ENCODE measurements at regions not wholly inside any gene's neighbourhood (a gene's known extent, or its start where the extent isn't known, plus 50 kb on each side); places are given as distances from the start of the nearest gene placed in this dataset.
A peak's percentile ranks its signal among the peaks of the same experiment; 100 is the strongest.
"Not testable (repeated sequence)": the region's sequence is repeated elsewhere in the genome, so short reads cannot be mapped to it uniquely, and the experiment has no call there.

DNA sequence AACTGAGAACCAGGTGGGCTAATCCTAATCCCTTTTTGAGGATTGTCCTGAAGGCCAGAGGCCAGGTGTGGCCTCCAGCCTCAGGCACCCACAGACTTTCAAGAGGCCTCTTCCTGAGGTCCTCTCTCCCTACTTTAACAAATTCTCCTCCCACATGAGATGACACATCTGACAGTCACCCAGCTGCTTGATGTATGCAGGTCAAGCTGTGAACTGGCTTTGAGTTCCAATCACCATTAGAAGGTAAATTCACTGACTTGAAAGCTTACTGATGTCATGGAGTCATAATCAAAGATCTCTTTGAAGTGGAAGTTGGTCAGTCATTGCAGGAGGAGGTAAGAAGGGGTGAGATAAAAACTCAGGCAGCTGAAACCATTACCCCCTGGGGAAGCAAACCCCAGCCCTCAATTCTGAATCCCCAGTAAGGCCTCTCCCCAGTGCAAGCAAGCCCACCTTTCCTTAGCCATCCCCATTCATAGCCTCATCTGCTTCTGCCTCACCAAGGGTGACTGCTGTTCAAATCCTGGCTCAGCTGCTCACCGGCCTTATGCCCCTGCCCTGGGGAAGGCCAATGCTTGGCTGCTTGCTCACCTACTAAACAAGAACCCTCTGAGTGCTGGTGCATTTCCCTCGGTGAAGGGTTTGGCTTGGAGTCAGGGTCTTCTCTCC is 196.3 kb downstream of the BCL2L11 start:
- WGBS (ENCODE audit: extremely low coverage, insufficient coverage, low lambda C conversion rate), result no CpG with 5 or more reads among the region's 2 CpGs
- not testable (repeated sequence) for H4K8ac ChIP-seq (ENCODE audit: low read depth, low read length); H3K9ac ChIP-seq (ENCODE audit: low read length)

DNA sequence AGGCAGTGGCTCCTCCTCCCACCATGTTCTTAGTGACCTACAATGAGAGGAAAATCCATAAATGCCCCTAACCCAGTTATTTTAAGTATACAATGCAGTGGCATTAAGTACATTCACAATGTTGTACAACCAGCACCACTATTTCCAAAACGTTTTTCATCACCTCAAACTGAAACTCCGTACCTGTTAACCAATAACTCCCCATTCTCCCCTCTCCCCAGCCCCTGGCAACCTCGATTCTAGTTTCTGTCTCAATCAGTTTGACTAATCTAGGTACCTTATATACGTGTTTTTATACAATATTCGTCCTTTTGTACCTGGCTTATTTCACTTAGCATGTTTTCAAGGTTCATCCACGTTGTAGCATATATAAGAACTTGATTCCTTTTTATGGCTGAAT is 198.8 kb downstream of the BCL2L11 start:
- not testable (repeated sequence) for DNase-seq; H3K79me1 ChIP-seq (ENCODE audit: low read length); H2AK5ac ChIP-seq (ENCODE audit: low read length); H3K27me3 ChIP-seq (ENCODE audit: insufficient read depth, low read length, poor library complexity); H3K4ac ChIP-seq (ENCODE audit: low read depth, low read length); H2BK15ac ChIP-seq (replicated peaks; ENCODE audit: low read depth); H3K27ac ChIP-seq (ENCODE audit: low read depth, low read length); H4K8ac ChIP-seq (ENCODE audit: low read depth, low read length); H4K5ac ChIP-seq (ENCODE audit: low read length); H2BK120ac ChIP-seq (ENCODE audit: low read depth, low read length); H3K4me2 ChIP-seq (ENCODE audit: low read length); H3K18ac ChIP-seq (ENCODE audit: low read length); H3K4me1 ChIP-seq (ENCODE audit: control insufficient read depth, low read depth, low read length); H3K4me3 ChIP-seq (ENCODE audit: low read length); H3K79me2 ChIP-seq (ENCODE audit: control insufficient read depth, insufficient read depth, low read length); H3K23ac ChIP-seq (ENCODE audit: low read length); H3K56ac ChIP-seq (ENCODE audit: low read length); H3K9ac ChIP-seq (ENCODE audit: low read length); H3K36me3 ChIP-seq (ENCODE audit: control insufficient read depth, insufficient read depth, low read length); H2BK5ac ChIP-seq (ENCODE audit: low read length)
- 100% methylated on average over 2 of the region's 6 CpGs for WGBS (ENCODE audit: extremely low coverage, insufficient coverage, low lambda C conversion rate)

More for the DNA sequence above, 196.3 kb downstream of the BCL2L11 start:
- H2AK5ac ChIP-seq (ENCODE audit: low read length); H3K56ac ChIP-seq (ENCODE audit: low read length); H3K27me3 ChIP-seq (ENCODE audit: insufficient read depth, low read length, poor library complexity); H3K4me1 ChIP-seq (ENCODE audit: control insufficient read depth, low read depth, low read length); H2BK5ac ChIP-seq (ENCODE audit: low read length); H3K79me2 ChIP-seq (ENCODE audit: control insufficient read depth, insufficient read depth, low read length); H2BK15ac ChIP-seq (replicated peaks; ENCODE audit: low read depth); H3K36me3 ChIP-seq (ENCODE audit: control insufficient read depth, insufficient read depth, low read length); H3K27ac ChIP-seq (ENCODE audit: low read depth, low read length); H3K4me2 ChIP-seq (ENCODE audit: low read length); H2BK120ac ChIP-seq (ENCODE audit: low read depth, low read length); DNase-seq; H3K18ac ChIP-seq (ENCODE audit: low read length); H3K4ac ChIP-seq (ENCODE audit: low read depth, low read length); H3K79me1 ChIP-seq (ENCODE audit: low read length); H3K4me3 ChIP-seq (ENCODE audit: low read length); H3K23ac ChIP-seq (ENCODE audit: low read length); H4K5ac ChIP-seq (ENCODE audit: low read length): not testable (repeated sequence)

DNA sequence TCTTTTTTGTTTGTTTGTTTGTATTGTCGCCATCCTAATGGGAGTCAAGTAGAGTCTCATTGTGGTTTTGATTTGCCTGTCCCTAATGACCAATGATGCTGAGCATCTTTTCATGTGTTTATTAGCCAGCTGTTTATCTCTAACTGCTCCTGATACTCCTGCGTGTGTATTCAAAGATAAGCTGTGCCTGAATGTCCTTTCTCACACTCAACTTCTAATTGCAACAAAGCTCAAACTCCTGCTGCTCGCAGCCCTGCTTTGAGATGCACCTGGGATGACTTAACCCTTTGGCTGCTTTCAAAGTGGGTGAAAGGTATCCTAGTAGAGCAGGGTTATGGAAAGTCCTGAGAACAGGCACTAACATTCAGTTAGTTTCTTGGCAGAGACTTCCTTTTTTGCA is 199.6 kb downstream of the BCL2L11 start:
- not testable (repeated sequence) for H3K4me3 ChIP-seq (ENCODE audit: low read length); H4K8ac ChIP-seq (ENCODE audit: low read depth, low read length); H2BK5ac ChIP-seq (ENCODE audit: low read length); H4K5ac ChIP-seq (ENCODE audit: low read length); H3K18ac ChIP-seq (ENCODE audit: low read length); H3K79me1 ChIP-seq (ENCODE audit: low read length); H2BK15ac ChIP-seq (replicated peaks; ENCODE audit: low read depth); H3K4me2 ChIP-seq (ENCODE audit: low read length); H3K4ac ChIP-seq (ENCODE audit: low read depth, low read length); H2BK120ac ChIP-seq (ENCODE audit: low read depth, low read length); H3K79me2 ChIP-seq (ENCODE audit: control insufficient read depth, insufficient read depth, low read length); H3K4me1 ChIP-seq (ENCODE audit: control insufficient read depth, low read depth, low read length); H3K27ac ChIP-seq (ENCODE audit: low read depth, low read length); H3K23ac ChIP-seq (ENCODE audit: low read length); H3K27me3 ChIP-seq (ENCODE audit: insufficient read depth, low read length, poor library complexity); H2AK5ac ChIP-seq (ENCODE audit: low read length); H3K9ac ChIP-seq (ENCODE audit: low read length); H3K56ac ChIP-seq (ENCODE audit: low read length); H3K36me3 ChIP-seq (ENCODE audit: control insufficient read depth, insufficient read depth, low read length)
- WGBS (ENCODE audit: extremely low coverage, insufficient coverage, low lambda C conversion rate), result no CpG with 5 or more reads among the region's 3 CpGs
- DNase-seq, result peak; percentile 40

DNA sequence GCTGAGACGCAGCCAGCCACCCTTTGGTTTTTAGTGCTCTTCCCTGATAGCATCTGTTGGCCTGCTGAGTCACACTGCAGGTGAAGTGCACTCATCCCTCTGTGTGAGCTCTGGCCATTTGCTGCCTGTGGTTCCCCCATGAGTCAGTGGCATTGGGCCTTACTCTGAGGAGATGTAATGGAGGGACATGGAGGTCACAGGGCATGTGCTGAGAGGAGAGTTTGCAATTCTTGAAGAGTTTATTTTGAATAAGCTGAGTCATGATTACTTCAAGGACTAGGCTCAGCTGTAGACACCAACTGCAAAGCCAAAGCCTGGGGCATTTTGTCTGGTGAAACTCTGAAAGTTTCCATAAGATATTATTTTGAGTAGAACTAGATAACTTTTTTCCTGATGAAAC is 200.3 kb downstream of the BCL2L11 start:
- H3K27ac ChIP-seq (ENCODE audit: low read depth, low read length), result not testable (repeated sequence)

DNA sequence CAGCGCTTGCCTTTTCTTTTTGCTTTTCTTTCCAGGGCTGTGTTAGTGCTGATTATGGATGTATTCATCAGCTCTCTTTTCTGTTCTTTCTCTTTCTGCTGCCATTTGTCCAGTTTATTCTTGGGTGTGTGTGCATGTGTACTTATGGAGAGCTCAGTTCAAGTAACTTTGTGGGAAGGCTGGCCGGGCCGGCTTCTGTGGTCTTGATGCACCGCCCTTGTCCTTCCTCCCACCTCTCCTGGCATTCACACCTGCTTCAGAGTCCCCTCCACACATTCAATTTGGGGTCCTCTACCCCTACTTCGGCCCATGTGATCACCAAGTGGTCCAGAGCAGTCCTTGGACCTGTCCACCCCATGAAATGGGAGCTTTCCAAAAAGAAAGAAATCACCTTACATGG is 202.7 kb downstream of the BCL2L11 start:
- not testable (repeated sequence) for H3K9ac ChIP-seq (ENCODE audit: low read length); H3K4me3 ChIP-seq (ENCODE audit: low read length); H4K8ac ChIP-seq (ENCODE audit: low read depth, low read length); DNase-seq; H4K5ac ChIP-seq (ENCODE audit: low read length); H3K18ac ChIP-seq (ENCODE audit: low read length); H2BK120ac ChIP-seq (ENCODE audit: low read depth, low read length); H3K4me2 ChIP-seq (ENCODE audit: low read length); H3K4ac ChIP-seq (ENCODE audit: low read depth, low read length); H3K36me3 ChIP-seq (ENCODE audit: control insufficient read depth, insufficient read depth, low read length); H3K56ac ChIP-seq (ENCODE audit: low read length); H2BK5ac ChIP-seq (ENCODE audit: low read length); H2BK15ac ChIP-seq (replicated peaks; ENCODE audit: low read depth); H3K27me3 ChIP-seq (ENCODE audit: insufficient read depth, low read length, poor library complexity); H3K23ac ChIP-seq (ENCODE audit: low read length); H2AK5ac ChIP-seq (ENCODE audit: low read length); H3K4me1 ChIP-seq (ENCODE audit: control insufficient read depth, low read depth, low read length); H3K27ac ChIP-seq (ENCODE audit: low read depth, low read length); H3K79me2 ChIP-seq (ENCODE audit: control insufficient read depth, insufficient read depth, low read length); H3K79me1 ChIP-seq (ENCODE audit: low read length)
- WGBS (ENCODE audit: extremely low coverage, insufficient coverage, low lambda C conversion rate), result no CpG with 5 or more reads among the region's 5 CpGs

More for the DNA sequence above, 200.3 kb downstream of the BCL2L11 start:
- H3K79me1 ChIP-seq (ENCODE audit: low read length); H4K8ac ChIP-seq (ENCODE audit: low read depth, low read length); H3K18ac ChIP-seq (ENCODE audit: low read length); H4K5ac ChIP-seq (ENCODE audit: low read length); H2BK5ac ChIP-seq (ENCODE audit: low read length); H3K4me1 ChIP-seq (ENCODE audit: control insufficient read depth, low read depth, low read length); H3K9ac ChIP-seq (ENCODE audit: low read length); H3K4me2 ChIP-seq (ENCODE audit: low read length); H3K56ac ChIP-seq (ENCODE audit: low read length); H3K23ac ChIP-seq (ENCODE audit: low read length); H3K4me3 ChIP-seq (ENCODE audit: low read length); H3K4ac ChIP-seq (ENCODE audit: low read depth, low read length); H2BK120ac ChIP-seq (ENCODE audit: low read depth, low read length); H3K79me2 ChIP-seq (ENCODE audit: control insufficient read depth, insufficient read depth, low read length); H2AK5ac ChIP-seq (ENCODE audit: low read length); H3K27me3 ChIP-seq (ENCODE audit: insufficient read depth, low read length, poor library complexity); H2BK15ac ChIP-seq (replicated peaks; ENCODE audit: low read depth); H3K36me3 ChIP-seq (ENCODE audit: control insufficient read depth, insufficient read depth, low read length): not testable (repeated sequence)
- DNase-seq, result peak; percentile 66
- no CpG with 5 or more reads among the region's 1 CpG for WGBS (ENCODE audit: extremely low coverage, insufficient coverage, low lambda C conversion rate)

DNA sequence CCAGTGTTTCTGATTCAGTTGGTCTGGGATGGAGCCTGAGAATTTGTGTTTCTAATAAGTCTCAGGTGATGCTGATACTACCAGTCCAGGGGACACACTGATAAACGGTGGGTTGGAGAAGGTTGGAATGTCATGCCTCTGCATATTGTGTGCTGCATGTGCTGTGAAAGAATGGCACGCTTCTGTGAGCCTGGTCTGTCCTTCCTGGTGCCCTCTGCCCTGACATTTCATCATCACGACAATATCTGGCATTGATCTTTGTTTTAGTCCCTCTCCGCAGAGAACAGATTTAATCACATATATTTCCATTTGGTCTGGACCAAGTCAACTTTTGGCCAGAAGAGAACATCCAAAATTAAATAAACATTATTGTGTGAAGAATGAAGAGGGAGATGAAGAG is 207.0 kb downstream of the BCL2L11 start:
- H2BK5ac ChIP-seq (ENCODE audit: low read length); H3K23ac ChIP-seq (ENCODE audit: low read length); H3K18ac ChIP-seq (ENCODE audit: low read length); H3K4me3 ChIP-seq (ENCODE audit: low read length); H3K79me2 ChIP-seq (ENCODE audit: control insufficient read depth, insufficient read depth, low read length); H2AK5ac ChIP-seq (ENCODE audit: low read length); DNase-seq; H3K56ac ChIP-seq (ENCODE audit: low read length); H3K4ac ChIP-seq (ENCODE audit: low read depth, low read length); H4K8ac ChIP-seq (ENCODE audit: low read depth, low read length); H3K4me1 ChIP-seq (ENCODE audit: control insufficient read depth, low read depth, low read length); H2BK120ac ChIP-seq (ENCODE audit: low read depth, low read length); H4K5ac ChIP-seq (ENCODE audit: low read length); H3K27ac ChIP-seq (ENCODE audit: low read depth, low read length); H3K27me3 ChIP-seq (ENCODE audit: insufficient read depth, low read length, poor library complexity); H3K36me3 ChIP-seq (ENCODE audit: control insufficient read depth, insufficient read depth, low read length); H3K79me1 ChIP-seq (ENCODE audit: low read length); H3K9ac ChIP-seq (ENCODE audit: low read length); H2BK15ac ChIP-seq (replicated peaks; ENCODE audit: low read depth); H3K4me2 ChIP-seq (ENCODE audit: low read length): not testable (repeated sequence)
- WGBS (ENCODE audit: extremely low coverage, insufficient coverage, low lambda C conversion rate), result no CpG with 5 or more reads among the region's 4 CpGs
